ENCODE measurements at regions not wholly inside any gene's neighbourhood (a gene's known extent, or its start where the extent isn't known, plus 50 kb on each side); places are given as distances from the start of the nearest gene placed in this dataset.
"Not testable (repeated sequence)": the region's sequence is repeated elsewhere in the genome, so short reads cannot be mapped to it uniquely, and the experiment has no call there.

- TF ChIP-seq CTCF (IDR thresholded peaks at IDR 0.05; ENCODE audit: low read depth, low read length, poor library complexity, severe bottlenecking) (no peak), EZH2phosphoT487 (IDR thresholded peaks at IDR 0.05; ENCODE audit: borderline replicate concordance, low read length) (no peak)
- Histone ChIP-seq H3F3A (ENCODE audit: control insufficient read depth, insufficient read depth) (no peaks in the 10 kb centered on the region), H3K27me3 (ENCODE audit: control insufficient read depth, low read length) (peaks cover 39% of the 10 kb centered on the region), H3K27ac (ENCODE audit: low read depth, low read length) (no peak overlapping the region), H3K79me2 (ENCODE audit: control insufficient read depth, low read length) (no peaks in the 10 kb centered on the region), H3K4me2 (ENCODE audit: low read length) (no peak overlapping the region), H4K20me1 (ENCODE audit: control insufficient read depth, insufficient read depth, low read depth, low read length) (no peaks in the 10 kb centered on the region), H3K4me3 (ENCODE audit: low read length) (no peak overlapping the region), H3K4me1 (ENCODE audit: control insufficient read depth, low read length) (no peaks in the 10 kb centered on the region), H3K36me3 (ENCODE audit: control insufficient read depth, low read length) (no peaks in the 10 kb centered on the region), H3K9me2 (replicated peaks; ENCODE audit: control insufficient read depth, low read length) (no peaks in the 10 kb centered on the region), H3K9me3 (ENCODE audit: control insufficient read depth, insufficient read depth, low read length) (no peaks in the 10 kb centered on the region)
Measured at GRCh38 chr10:101280511-101280910, 51.2 kb upstream of the LBX1 start.

- not testable (repeated sequence) for H3K79me2 ChIP-seq (ENCODE audit: control insufficient read depth, low read length); H4K20me1 ChIP-seq (ENCODE audit: control insufficient read depth, insufficient read depth, low read depth, low read length); H3K36me3 ChIP-seq (ENCODE audit: control insufficient read depth, low read length); H3K4me1 ChIP-seq (ENCODE audit: control insufficient read depth, low read length); H3F3A ChIP-seq (ENCODE audit: control insufficient read depth, insufficient read depth); H3K9me2 ChIP-seq (replicated peaks; ENCODE audit: control insufficient read depth, low read length); H3K27ac ChIP-seq (ENCODE audit: low read depth, low read length); H3K9me3 ChIP-seq (ENCODE audit: control insufficient read depth, insufficient read depth, low read length); H3K4me2 ChIP-seq (ENCODE audit: low read length); H3K4me3 ChIP-seq (ENCODE audit: low read length)
- H3K27me3 ChIP-seq (ENCODE audit: control insufficient read depth, low read length): peaks cover 42% of the 10 kb centered on the region
Measured at GRCh38 chr10:101280921-101281320, 51.7 kb upstream of the LBX1 start.

GRCh38 chr10:101282947-101283346, 53.7 kb upstream of the LBX1 start:
- Histone ChIP-seq H3F3A (ENCODE audit: control insufficient read depth, insufficient read depth) (no peaks in the 10 kb centered on the region), H3K4me1 (ENCODE audit: control insufficient read depth, low read length) (no peaks in the 10 kb centered on the region), H3K4me3 (ENCODE audit: low read length) (no peak overlapping the region), H3K27ac (ENCODE audit: low read depth, low read length) (no peak overlapping the region), H3K4me2 (ENCODE audit: low read length) (no peak overlapping the region), H3K79me2 (ENCODE audit: control insufficient read depth, low read length) (no peaks in the 10 kb centered on the region), H3K9me3 (ENCODE audit: control insufficient read depth, insufficient read depth, low read length) (no peaks in the 10 kb centered on the region), H4K20me1 (ENCODE audit: control insufficient read depth, insufficient read depth, low read depth, low read length) (no peaks in the 10 kb centered on the region), H3K9me2 (replicated peaks; ENCODE audit: control insufficient read depth, low read length) (no peaks in the 10 kb centered on the region), H3K27me3 (ENCODE audit: control insufficient read depth, low read length) (peaks cover 50% of the 10 kb centered on the region), H3K36me3 (ENCODE audit: control insufficient read depth, low read length) (no peaks in the 10 kb centered on the region)
- TF ChIP-seq EZH2phosphoT487 (IDR thresholded peaks at IDR 0.05; ENCODE audit: borderline replicate concordance, low read length) (no peak), CTCF (IDR thresholded peaks at IDR 0.05; ENCODE audit: low read depth, low read length, poor library complexity, severe bottlenecking) (no peak)

- no peak overlapping the region for H3K4me3 ChIP-seq (ENCODE audit: low read length)
- H3K4me2 ChIP-seq (ENCODE audit: low read length): no peak overlapping the region
- H3K9me2 ChIP-seq (replicated peaks; ENCODE audit: control insufficient read depth, low read length): no peaks in the 10 kb centered on the region
- peaks cover 55% of the 10 kb centered on the region for H3K27me3 ChIP-seq (ENCODE audit: control insufficient read depth, low read length)
- no peaks in the 10 kb centered on the region for H4K20me1 ChIP-seq (ENCODE audit: control insufficient read depth, insufficient read depth, low read depth, low read length)
- no peaks in the 10 kb centered on the region for H3K4me1 ChIP-seq (ENCODE audit: control insufficient read depth, low read length)
- H3K9me3 ChIP-seq (ENCODE audit: control insufficient read depth, insufficient read depth, low read length): no peaks in the 10 kb centered on the region
- no peaks in the 10 kb centered on the region for H3F3A ChIP-seq (ENCODE audit: control insufficient read depth, insufficient read depth)
- no peak for TF ChIP-seq EZH2phosphoT487 (IDR thresholded peaks at IDR 0.05; ENCODE audit: borderline replicate concordance, low read length)
- no peak for TF ChIP-seq CTCF (IDR thresholded peaks at IDR 0.05; ENCODE audit: low read depth, low read length, poor library complexity, severe bottlenecking)
- H3K79me2 ChIP-seq (ENCODE audit: control insufficient read depth, low read length): no peaks in the 10 kb centered on the region
- no peaks in the 10 kb centered on the region for H3K36me3 ChIP-seq (ENCODE audit: control insufficient read depth, low read length)
- no peak overlapping the region for H3K27ac ChIP-seq (ENCODE audit: low read depth, low read length)
Measured at GRCh38 chr10:101283762-101284100, 54.5 kb upstream of the LBX1 start.
